ENCODE measurements at regions not wholly inside any gene's neighbourhood (a gene's known extent, or its start where the extent isn't known, plus 50 kb on each side); places are given as distances from the start of the nearest gene placed in this dataset.

DNA sequence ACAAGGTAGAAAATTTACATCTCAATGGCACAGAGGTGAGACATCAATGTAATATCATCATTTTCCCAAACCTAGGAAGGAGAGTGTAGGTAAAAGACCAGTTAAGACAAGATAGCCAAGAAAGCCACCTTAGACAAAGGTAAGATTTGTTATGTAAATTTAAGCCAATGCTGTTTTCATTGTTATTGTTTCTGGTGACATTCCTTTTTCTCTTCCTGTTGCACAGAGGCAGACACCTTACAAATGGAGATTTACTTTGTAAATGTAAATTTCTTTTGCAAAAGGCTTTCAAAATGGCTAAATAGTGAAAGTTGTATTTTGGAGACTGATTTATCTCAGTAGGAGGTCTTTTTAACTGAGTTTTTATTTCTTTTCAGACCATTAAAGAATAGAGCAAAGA lies 159.1 kb downstream of the YIPF5 start:
- H3K4me2 ChIP-seq (replicated peaks; ENCODE audit: low read depth, low read length, poor library complexity, severe bottlenecking) = no peak overlapping the region
- no peaks in the 10 kb centered on the region for H3K36me3 ChIP-seq (replicated peaks in 1 of 2; ENCODE audit: control extremely low read depth in 1 of 2, control insufficient read depth in 1 of 2, extremely low read depth in 1 of 2, insufficient read depth in 2 of 2, low read length in 1 of 2)
- H3K27ac ChIP-seq (ENCODE audit: low read length in 2 of 2) = no peak overlapping the region
- Mint-ChIP-seq H3K4me3 (no peak overlapping the region), H3K9me3 (ENCODE audit: insufficient read depth) (peaks cover 5% of the 10 kb centered on the region), H3K27me3 (peaks cover 9% of the 10 kb centered on the region), H3K27ac (no peak overlapping the region), H3K4me1 (no peaks in the 10 kb centered on the region)
- H2AFZ ChIP-seq (ENCODE audit: insufficient read depth, low read depth, low read length, poor library complexity, severe bottlenecking) = no peak overlapping the region
- H3K4me3 ChIP-seq (ENCODE audit: control extremely low read depth in 1 of 5, extremely low read depth in 1 of 5, insufficient read depth in 1 of 5, low read depth in 2 of 5, low read length in 4 of 5) = no peak overlapping the region
- CTCF ChIA-PET = no interaction called here
- H4K20me1 ChIP-seq (ENCODE audit: control insufficient read depth, insufficient read depth, low read length, poor library complexity, severe bottlenecking) = no peaks in the 10 kb centered on the region
- no peaks in the 10 kb centered on the region for H3K79me2 ChIP-seq (ENCODE audit: control insufficient read depth, insufficient read depth, low read length)
- ATAC-seq (ENCODE audit: low read depth) (no peak), DNase-seq (no peak)
- no peak for TF ChIP-seq EZH2 (IDR thresholded peaks at IDR 0.05; ENCODE audit: borderline replicate concordance, insufficient read depth, low read depth, low read length, poor library complexity, severe bottlenecking)
- TF ChIP-seq, protein P1, sequence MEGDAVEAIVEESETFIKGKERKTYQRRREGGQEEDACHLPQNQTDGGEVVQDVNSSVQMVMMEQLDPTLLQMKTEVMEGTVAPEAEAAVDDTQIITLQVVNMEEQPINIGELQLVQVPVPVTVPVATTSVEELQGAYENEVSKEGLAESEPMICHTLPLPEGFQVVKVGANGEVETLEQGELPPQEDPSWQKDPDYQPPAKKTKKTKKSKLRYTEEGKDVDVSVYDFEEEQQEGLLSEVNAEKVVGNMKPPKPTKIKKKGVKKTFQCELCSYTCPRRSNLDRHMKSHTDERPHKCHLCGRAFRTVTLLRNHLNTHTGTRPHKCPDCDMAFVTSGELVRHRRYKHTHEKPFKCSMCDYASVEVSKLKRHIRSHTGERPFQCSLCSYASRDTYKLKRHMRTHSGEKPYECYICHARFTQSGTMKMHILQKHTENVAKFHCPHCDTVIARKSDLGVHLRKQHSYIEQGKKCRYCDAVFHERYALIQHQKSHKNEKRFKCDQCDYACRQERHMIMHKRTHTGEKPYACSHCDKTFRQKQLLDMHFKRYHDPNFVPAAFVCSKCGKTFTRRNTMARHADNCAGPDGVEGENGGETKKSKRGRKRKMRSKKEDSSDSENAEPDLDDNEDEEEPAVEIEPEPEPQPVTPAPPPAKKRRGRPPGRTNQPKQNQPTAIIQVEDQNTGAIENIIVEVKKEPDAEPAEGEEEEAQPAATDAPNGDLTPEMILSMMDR (IDR thresholded peaks at IDR 0.05) = no peak
- peaks cover 0 to 3% (median 2%) of the 10 kb centered on the region in 3 donors for H3K9me3 ChIP-seq (ENCODE audit: control extremely low read depth in 1 of 3, control insufficient read depth in 2 of 3, insufficient read depth in 1 of 3, low read length in 2 of 3)
- H3K27me3 ChIP-seq (replicated peaks in 1 of 4; ENCODE audit: control extremely low read depth in 1 of 4, control insufficient read depth in 3 of 4, insufficient read depth in 4 of 4, low read length in 3 of 4) = no peaks in the 10 kb centered on the region
- no peaks in the 10 kb centered on the region for H3K4me1 ChIP-seq (ENCODE audit: control insufficient read depth in 2 of 2, insufficient read depth in 2 of 2, low read length in 2 of 2)
- POLR2A ChIA-PET = no interaction called here
- no peak overlapping the region for H3K9ac ChIP-seq (ENCODE audit: low read length)
- intact Hi-C loops (cut with micrococcal nuclease) = no loop called here

DNA sequence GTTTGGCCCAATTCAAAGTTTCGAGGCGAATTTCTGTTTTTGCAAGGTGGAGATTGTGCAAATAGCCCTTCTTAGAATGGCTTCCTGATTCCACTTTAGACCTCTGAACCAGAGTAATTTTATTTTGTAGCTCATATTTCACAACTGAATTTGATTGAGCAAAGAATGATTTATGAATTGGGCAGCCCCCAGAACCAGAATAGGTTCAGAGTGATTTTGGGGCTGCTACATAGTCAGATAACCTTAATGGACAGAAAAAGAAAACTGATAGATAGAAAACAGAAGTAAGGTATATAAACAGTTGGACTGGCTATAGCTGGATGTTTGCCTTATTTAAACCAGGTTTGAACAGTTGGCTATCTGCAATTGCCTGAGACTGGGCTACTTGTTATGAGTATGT lies 156.6 kb downstream of the YIPF5 start:
- Histone ChIP-seq H3K9ac (ENCODE audit: low read length) (no peak overlapping the region), H3K79me2 (ENCODE audit: control insufficient read depth, insufficient read depth, low read length) (no peaks in the 10 kb centered on the region), H3K27me3 (replicated peaks in 1 of 4; ENCODE audit: control extremely low read depth in 1 of 4, control insufficient read depth in 3 of 4, insufficient read depth in 4 of 4, low read length in 3 of 4) (no peaks in the 10 kb centered on the region), H3K9me3 (ENCODE audit: control extremely low read depth in 1 of 3, control insufficient read depth in 2 of 3, insufficient read depth in 1 of 3, low read length in 2 of 3) (peaks cover 0 to 3% (median 2%) of the 10 kb centered on the region in 3 donors), H4K20me1 (ENCODE audit: control insufficient read depth, insufficient read depth, low read length, poor library complexity, severe bottlenecking) (no peaks in the 10 kb centered on the region), H3K27ac (ENCODE audit: low read length in 2 of 2) (no peak overlapping the region), H3K4me2 (replicated peaks; ENCODE audit: low read depth, low read length, poor library complexity, severe bottlenecking) (no peak overlapping the region), H2AFZ (ENCODE audit: insufficient read depth, low read depth, low read length, poor library complexity, severe bottlenecking) (no peak overlapping the region), H3K36me3 (replicated peaks in 1 of 2; ENCODE audit: control extremely low read depth in 1 of 2, control insufficient read depth in 1 of 2, extremely low read depth in 1 of 2, insufficient read depth in 2 of 2, low read length in 1 of 2) (no peaks in the 10 kb centered on the region), H3K4me1 (ENCODE audit: control insufficient read depth in 2 of 2, insufficient read depth in 2 of 2, low read length in 2 of 2) (no peaks in the 10 kb centered on the region), H3K4me3 (ENCODE audit: control extremely low read depth in 1 of 5, extremely low read depth in 1 of 5, insufficient read depth in 1 of 5, low read depth in 2 of 5, low read length in 4 of 5) (no peak overlapping the region)
- H3K9me3 Mint-ChIP-seq (ENCODE audit: insufficient read depth) = peaks cover 5% of the 10 kb centered on the region
- intact Hi-C loops (cut with micrococcal nuclease) = no loop called here
- H3K27ac Mint-ChIP-seq = no peak overlapping the region
- no peak overlapping the region for H3K4me3 Mint-ChIP-seq
- TF ChIP-seq, protein P1 (IDR thresholded peaks at IDR 0.05) = no peak
- no peak for TF ChIP-seq EZH2 (IDR thresholded peaks at IDR 0.05; ENCODE audit: borderline replicate concordance, insufficient read depth, low read depth, low read length, poor library complexity, severe bottlenecking)
- ChIA-PET POLR2A (no interaction called here), CTCF (no interaction called here)
- peaks cover 15% of the 10 kb centered on the region for H3K27me3 Mint-ChIP-seq
- ATAC-seq (ENCODE audit: low read depth) = no peak
- H3K4me1 Mint-ChIP-seq = no peaks in the 10 kb centered on the region
- no peak for DNase-seq
- no CpG with 5 or more reads among the region's 2 CpGs for WGBS (ENCODE audit: insufficient coverage)
